WTC11 (cell line): ENCODE measurements at regions not wholly inside any gene's neighbourhood (a gene's known extent, or its start where the extent isn't known, plus 50 kb on each side); places are given as distances from the start of the nearest gene placed in this dataset.

Experiments used
- ATAC-seq: fragments of 200-7000 bp; cut with Tn5 transposase; 2 replicates; pipeline ENCODE4 v1.10.0; 2021; ENCODE audit warnings: mild to moderate bottlenecking, moderate library complexity
- CTCF ChIA-PET: fragments of 300-600 bp; sonication (Branson Sonifier 250); formaldehyde crosslinking; loops from one replicate; lab custom pipeline; 2021; ENCODE audit warnings: antibody characterized with exemption; lab: Charles Lee
- POLR2A ChIA-PET: fragments of 350-600 bp; sonication (Branson Sonifier 250); formaldehyde crosslinking; loops from one replicate; lab custom pipeline; 2021; ENCODE audit warnings: antibody characterized with exemption; lab: Charles Lee
- DNase-seq: peaks from one replicate; pipeline ENCODE4 v3.0.0; 2021; ENCODE audit warnings: low spot score
- H3K27ac Mint-ChIP-seq: 2 replicates; pipeline ENCODE4 v1.8.0; 2021; ENCODE audit warnings: mixed read lengths
- H3K27me3 Mint-ChIP-seq: 2 replicates; pipeline ENCODE4 v1.8.0; 2021; ENCODE audit warnings: low read depth, mild to moderate bottlenecking, moderate library complexity, mixed read lengths
- H3K36me3 Mint-ChIP-seq: 2 replicates; pipeline ENCODE4 v1.8.0; 2021; ENCODE audit warnings: mixed read lengths
- H3K4me1 Mint-ChIP-seq: 2 replicates; pipeline ENCODE4 v1.8.0; 2022; ENCODE audit warnings: mixed read lengths
- H3K4me3 Mint-ChIP-seq: 2 replicates; pipeline ENCODE4 v1.8.0; 2021; ENCODE audit warnings: mild to moderate bottlenecking, moderate library complexity, mixed read lengths
- H3K9me3 Mint-ChIP-seq: 2 replicates; pipeline ENCODE4 v1.8.0; 2021; ENCODE audit warnings: mixed read lengths
- ERG ChIP-seq: fragments of 250-450 bp; sonication (Bioruptor Pico); IDR thresholded peaks from 2 replicates; pipeline ENCODE4 v1.8.0; 2021; ENCODE audit warnings: mild to moderate bottlenecking
- IRF1 ChIP-seq: sonication (generic); formaldehyde crosslinking; IDR thresholded peaks from 2 replicates; pipeline ENCODE4 v1.8.0; 2023; ENCODE audit warnings: missing genetic modification reagents
- NR1H2 ChIP-seq: sonication (generic); formaldehyde crosslinking; IDR thresholded peaks from 2 replicates; pipeline ENCODE4 v1.9.0; 2021; ENCODE audit warnings: mild to moderate bottlenecking, moderate library complexity, missing genetic modification reagents
- ZBTB21 ChIP-seq: sonication (generic); formaldehyde crosslinking; IDR thresholded peaks from 2 replicates; pipeline ENCODE4 v1.8.1; 2023; ENCODE audit warnings: mild to moderate bottlenecking, missing genetic modification reagents, borderline replicate concordance
- ZNF317 ChIP-seq: sonication (generic); formaldehyde crosslinking; IDR thresholded peaks from 2 replicates; pipeline ENCODE4 v1.8.1; 2023; ENCODE audit warnings: low read depth, mild to moderate bottlenecking, moderate library complexity, missing genetic modification reagents, borderline replicate concordance
- ZNF416 ChIP-seq: fragments of 250-450 bp; sonication (Bioruptor Pico); IDR thresholded peaks from 2 replicates; pipeline ENCODE4 v1.9.0; 2021; ENCODE audit warnings: mild to moderate bottlenecking, inconsistent platforms
- ZNF671 ChIP-seq: fragments of 250-450 bp; sonication (Bioruptor Pico); IDR thresholded peaks from 2 replicates; pipeline ENCODE4 v1.8.0; 2021; ENCODE audit warnings: mild to moderate bottlenecking
- ZSCAN18 ChIP-seq: fragments of 250-450 bp; sonication (Bioruptor Pico); IDR thresholded peaks from 2 replicates; pipeline ENCODE4 v2.1.2; 2022; ENCODE audit warnings: mild to moderate bottlenecking, moderate library complexity
- TF ChIP-seq, protein P1 (sequence below): sonication (generic); formaldehyde crosslinking; IDR thresholded peaks from 2 replicates; pipeline ENCODE4 v1.8.1; 2023; ENCODE audit warnings: mild to moderate bottlenecking, missing genetic modification reagents, moderate library complexity
- TF ChIP-seq, protein P2 (sequence below): fragments of 250-450 bp; sonication (Bioruptor Pico); IDR thresholded peaks from 2 replicates; pipeline ENCODE4 v1.9.0; 2021; ENCODE audit warnings: mild to moderate bottlenecking
- TF ChIP-seq, protein P3 (sequence below): fragments of 200-600 bp; IDR thresholded peaks from 2 replicates; pipeline ENCODE4 v1.8.0; 2022; ENCODE audit warnings: antibody characterized with exemption
- TF ChIP-seq, protein P4 (sequence below): sonication (generic); formaldehyde crosslinking; IDR thresholded peaks from 2 replicates; pipeline ENCODE4 v1.8.1; 2022; ENCODE audit warnings: mild to moderate bottlenecking, moderate library complexity, missing genetic modification reagents

DNA sequence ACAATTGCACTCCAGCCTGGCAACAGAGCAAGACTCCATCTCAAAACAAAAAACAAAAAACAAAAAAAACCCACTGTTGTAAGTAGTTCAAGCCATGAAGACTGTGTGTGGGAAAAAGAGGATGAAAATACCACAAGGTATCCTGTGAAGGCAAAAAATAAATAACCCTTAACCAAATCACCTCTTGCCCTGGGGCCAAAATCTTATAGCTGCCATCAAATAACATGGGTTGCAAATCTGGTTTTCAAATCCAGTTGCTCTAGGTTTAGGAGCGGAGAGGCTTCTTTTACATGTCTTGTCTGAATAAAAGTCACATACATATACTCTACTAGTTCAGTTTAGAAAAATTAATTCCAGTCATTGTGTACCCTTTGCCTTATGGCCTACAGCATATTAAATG, 87.0 kb upstream of the STT3B start (continued):
- TF ChIP-seq ZBTB21 (CRISPR knock-in tag) (no peak), ZNF416 (CRISPR knock-in tag) (no peak)
- TF ChIP-seq, protein P1, sequence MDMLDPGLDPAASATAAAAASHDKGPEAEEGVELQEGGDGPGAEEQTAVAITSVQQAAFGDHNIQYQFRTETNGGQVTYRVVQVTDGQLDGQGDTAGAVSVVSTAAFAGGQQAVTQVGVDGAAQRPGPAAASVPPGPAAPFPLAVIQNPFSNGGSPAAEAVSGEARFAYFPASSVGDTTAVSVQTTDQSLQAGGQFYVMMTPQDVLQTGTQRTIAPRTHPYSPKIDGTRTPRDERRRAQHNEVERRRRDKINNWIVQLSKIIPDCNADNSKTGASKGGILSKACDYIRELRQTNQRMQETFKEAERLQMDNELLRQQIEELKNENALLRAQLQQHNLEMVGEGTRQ (CRISPR knock-in tag): no peak
- TF ChIP-seq, protein P2, sequence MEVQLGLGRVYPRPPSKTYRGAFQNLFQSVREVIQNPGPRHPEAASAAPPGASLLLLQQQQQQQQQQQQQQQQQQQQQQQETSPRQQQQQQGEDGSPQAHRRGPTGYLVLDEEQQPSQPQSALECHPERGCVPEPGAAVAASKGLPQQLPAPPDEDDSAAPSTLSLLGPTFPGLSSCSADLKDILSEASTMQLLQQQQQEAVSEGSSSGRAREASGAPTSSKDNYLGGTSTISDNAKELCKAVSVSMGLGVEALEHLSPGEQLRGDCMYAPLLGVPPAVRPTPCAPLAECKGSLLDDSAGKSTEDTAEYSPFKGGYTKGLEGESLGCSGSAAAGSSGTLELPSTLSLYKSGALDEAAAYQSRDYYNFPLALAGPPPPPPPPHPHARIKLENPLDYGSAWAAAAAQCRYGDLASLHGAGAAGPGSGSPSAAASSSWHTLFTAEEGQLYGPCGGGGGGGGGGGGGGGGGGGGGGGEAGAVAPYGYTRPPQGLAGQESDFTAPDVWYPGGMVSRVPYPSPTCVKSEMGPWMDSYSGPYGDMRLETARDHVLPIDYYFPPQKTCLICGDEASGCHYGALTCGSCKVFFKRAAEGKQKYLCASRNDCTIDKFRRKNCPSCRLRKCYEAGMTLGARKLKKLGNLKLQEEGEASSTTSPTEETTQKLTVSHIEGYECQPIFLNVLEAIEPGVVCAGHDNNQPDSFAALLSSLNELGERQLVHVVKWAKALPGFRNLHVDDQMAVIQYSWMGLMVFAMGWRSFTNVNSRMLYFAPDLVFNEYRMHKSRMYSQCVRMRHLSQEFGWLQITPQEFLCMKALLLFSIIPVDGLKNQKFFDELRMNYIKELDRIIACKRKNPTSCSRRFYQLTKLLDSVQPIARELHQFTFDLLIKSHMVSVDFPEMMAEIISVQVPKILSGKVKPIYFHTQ (CRISPR knock-in tag): no peak

DNA sequence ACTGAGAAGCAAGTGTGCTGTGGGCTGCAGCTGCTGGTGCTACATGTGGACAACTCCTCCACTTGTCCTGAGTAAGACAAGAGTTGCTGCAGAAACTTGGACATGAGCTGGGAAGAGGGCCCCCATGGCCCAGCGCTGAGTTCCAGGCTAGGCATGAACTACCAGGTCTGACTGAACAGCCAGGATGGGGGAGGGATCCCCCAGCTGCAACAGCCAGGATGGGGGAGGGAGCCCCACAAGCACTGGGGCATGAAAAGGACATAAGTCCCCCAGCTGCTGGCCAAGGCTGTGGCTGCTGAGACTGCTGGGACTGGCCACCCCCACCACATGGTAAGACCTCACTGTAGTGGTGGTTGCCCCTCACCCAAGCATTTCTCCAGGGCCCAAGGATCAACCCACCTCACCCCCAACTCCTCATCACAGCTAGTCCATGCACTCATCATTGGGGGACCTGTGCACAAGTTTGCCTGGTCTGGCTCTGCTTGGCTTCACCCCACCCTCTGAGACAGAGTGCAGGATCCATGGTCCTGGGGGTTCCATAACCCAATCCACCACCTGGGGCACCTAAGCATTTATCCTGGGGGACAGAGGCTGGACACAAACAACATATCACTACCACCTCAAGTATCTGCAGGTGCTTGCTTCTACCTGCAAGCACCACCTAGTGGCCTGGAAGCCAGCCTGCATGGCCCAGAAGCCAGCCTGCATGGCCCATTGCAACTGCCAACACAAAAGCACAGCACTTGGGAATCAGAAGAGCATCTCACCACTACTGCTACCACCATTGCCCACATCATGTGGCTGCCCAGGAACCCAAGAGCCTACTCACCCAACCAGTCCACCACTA, 84.5 kb upstream of the STT3B start:
- H3K27me3 Mint-ChIP-seq: no peaks in the 10 kb centered on the region
- no peaks in the 10 kb centered on the region for H3K9me3 Mint-ChIP-seq
- no peak overlapping the region for H3K27ac Mint-ChIP-seq
- ATAC-seq: peak; percentile 98
- peak; percentile 63 for DNase-seq
- CTCF ChIA-PET: interaction anchor here (0.8 to 1.3 kb wide), 5 partner anchors 10 to 107 kb away, joined by 3 to 8 read pairs (median 4); no protein-coding TSS in a partner anchor
- H3K4me1 Mint-ChIP-seq: 0 out of 2 replicates have a peak, but pooled peaks cover 6% of the 10 kb centered on the region
- TF ChIP-seq IRF1: no peak
- TF ChIP-seq, protein P3, sequence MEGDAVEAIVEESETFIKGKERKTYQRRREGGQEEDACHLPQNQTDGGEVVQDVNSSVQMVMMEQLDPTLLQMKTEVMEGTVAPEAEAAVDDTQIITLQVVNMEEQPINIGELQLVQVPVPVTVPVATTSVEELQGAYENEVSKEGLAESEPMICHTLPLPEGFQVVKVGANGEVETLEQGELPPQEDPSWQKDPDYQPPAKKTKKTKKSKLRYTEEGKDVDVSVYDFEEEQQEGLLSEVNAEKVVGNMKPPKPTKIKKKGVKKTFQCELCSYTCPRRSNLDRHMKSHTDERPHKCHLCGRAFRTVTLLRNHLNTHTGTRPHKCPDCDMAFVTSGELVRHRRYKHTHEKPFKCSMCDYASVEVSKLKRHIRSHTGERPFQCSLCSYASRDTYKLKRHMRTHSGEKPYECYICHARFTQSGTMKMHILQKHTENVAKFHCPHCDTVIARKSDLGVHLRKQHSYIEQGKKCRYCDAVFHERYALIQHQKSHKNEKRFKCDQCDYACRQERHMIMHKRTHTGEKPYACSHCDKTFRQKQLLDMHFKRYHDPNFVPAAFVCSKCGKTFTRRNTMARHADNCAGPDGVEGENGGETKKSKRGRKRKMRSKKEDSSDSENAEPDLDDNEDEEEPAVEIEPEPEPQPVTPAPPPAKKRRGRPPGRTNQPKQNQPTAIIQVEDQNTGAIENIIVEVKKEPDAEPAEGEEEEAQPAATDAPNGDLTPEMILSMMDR: peak; percentile 45; the same call in 1 of the 2 replicates
- no peak for TF ChIP-seq ERG
- no peak for TF ChIP-seq ZSCAN18 (CRISPR knock-in tag)
- no peak for TF ChIP-seq ZBTB21 (CRISPR knock-in tag)
- no peak for TF ChIP-seq ZNF671 (CRISPR knock-in tag)
- TF ChIP-seq NR1H2 (CRISPR knock-in tag): no peak
- TF ChIP-seq, protein P4, sequence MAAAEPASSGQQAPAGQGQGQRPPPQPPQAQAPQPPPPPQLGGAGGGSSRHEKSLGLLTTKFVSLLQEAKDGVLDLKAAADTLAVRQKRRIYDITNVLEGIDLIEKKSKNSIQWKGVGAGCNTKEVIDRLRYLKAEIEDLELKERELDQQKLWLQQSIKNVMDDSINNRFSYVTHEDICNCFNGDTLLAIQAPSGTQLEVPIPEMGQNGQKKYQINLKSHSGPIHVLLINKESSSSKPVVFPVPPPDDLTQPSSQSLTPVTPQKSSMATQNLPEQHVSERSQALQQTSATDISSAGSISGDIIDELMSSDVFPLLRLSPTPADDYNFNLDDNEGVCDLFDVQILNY (CRISPR knock-in tag): no peak
- TF ChIP-seq ZNF317 (CRISPR knock-in tag): no peak
- H3K4me3 Mint-ChIP-seq: no peak overlapping the region
- no peaks in the 10 kb centered on the region for H3K36me3 Mint-ChIP-seq
- POLR2A ChIA-PET: interaction anchor here (1.0 kb wide), 1 partner anchor 85 kb away, joined by 6 read pairs; the partner anchor contains the start of gene STT3B
